Duodenal mucosa (tissue), 2 donors: ENCODE measurements at regions not wholly inside any gene's neighbourhood (a gene's known extent, or its start where the extent isn't known, plus 50 kb on each side); places are given as distances from the start of the nearest gene placed in this dataset.
"Not testable (repeated sequence)": the region's sequence is repeated elsewhere in the genome, so short reads cannot be mapped to it uniquely, and the experiment has no call there.

Experiments
- H3K27ac ChIP-seq: one replicate; pipeline ENCODE4 v1.7.0; 2013; ENCODE audit warnings: low read depth, low read length
- H3K27me3 ChIP-seq, 2 donors: one replicate each; pipeline ENCODE4 v1.7.0; 2013; ENCODE audit warnings: low read length in 2 of 2, control low read depth in 1 of 2; ENCODE audit not compliant: insufficient read depth in 2 of 2, control insufficient read depth in 1 of 2
- H3K36me3 ChIP-seq, 2 donors: one replicate each; pipeline ENCODE4 v1.7.0; 2013; ENCODE audit warnings: low read length in 2 of 2, control low read depth in 1 of 2; ENCODE audit not compliant: insufficient read depth in 2 of 2, control insufficient read depth in 1 of 2
- H3K4me1 ChIP-seq, 2 donors: one replicate each; pipeline ENCODE4 v1.7.0; 2013; ENCODE audit warnings: low read length in 2 of 2, control low read depth in 1 of 2; ENCODE audit not compliant: insufficient read depth in 2 of 2, control insufficient read depth in 1 of 2
- H3K4me3 ChIP-seq, 2 donors: one replicate each; pipeline ENCODE4 v1.7.0; 2013; ENCODE audit warnings: low read length in 2 of 2, low read depth in 1 of 2
- H3K9ac ChIP-seq, 2 donors: one replicate each; pipeline ENCODE4 v1.7.0; 2013; ENCODE audit warnings: low read length in 2 of 2, low read depth in 1 of 2
- H3K9me3 ChIP-seq, 2 donors: one replicate each; pipeline ENCODE4 v1.7.0; 2013; ENCODE audit warnings: low read length in 2 of 2, control low read depth in 1 of 2; ENCODE audit not compliant: control insufficient read depth in 1 of 2

DNA sequence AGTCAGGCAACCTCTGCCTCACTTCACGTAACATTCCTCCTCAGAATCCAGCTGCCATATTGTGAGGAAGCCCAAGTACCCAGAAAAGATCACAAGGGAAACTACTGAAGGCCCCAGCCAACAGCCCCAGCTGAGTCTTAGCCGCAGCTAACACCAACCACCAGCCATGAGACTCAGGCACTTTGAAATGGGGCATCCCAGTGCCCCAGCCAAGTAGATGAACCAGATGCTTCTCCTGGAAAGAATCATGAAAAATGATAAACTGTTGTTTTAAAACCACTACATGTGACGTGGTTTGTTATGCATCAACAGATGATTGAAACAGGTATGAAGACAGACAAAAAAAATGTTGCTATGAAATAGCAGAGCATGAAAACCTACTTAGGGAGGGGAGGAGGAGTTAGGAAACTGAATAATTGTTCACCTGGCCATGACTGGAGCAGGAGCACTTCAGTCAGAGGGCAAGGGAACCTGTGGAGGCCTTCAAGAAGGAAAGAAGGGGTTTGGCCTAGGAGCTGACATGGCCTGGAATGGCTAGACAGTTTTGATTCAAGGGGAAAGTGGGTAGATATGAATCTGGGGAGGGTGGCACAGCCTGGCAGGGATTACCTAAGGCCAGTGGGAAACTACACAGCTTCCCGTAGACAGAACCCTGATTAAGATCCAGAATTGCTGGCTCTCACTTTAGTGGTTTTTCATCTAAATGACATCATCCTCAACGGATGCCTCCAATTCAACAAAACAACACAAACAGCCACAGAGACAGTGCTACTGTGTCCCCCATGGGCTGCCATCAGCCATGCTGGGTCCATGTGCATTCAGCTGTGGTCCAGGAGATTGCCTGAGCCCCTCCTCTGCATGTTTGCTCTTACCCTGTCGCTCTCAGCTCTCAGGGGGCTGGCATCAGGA lies 211.6 kb downstream of the SYK start:
- Histone ChIP-seq H3K9ac (no peak overlapping the region), H3K27me3 (no peaks in the 10 kb centered on the region), H3K4me3 (no peak overlapping the region), H3K36me3 (no peaks in the 10 kb centered on the region), H3K4me1 (no peaks in the 10 kb centered on the region), H3K9me3 (peaks cover 7% of the 10 kb centered on the region in 2 donors), H3K27ac (no peak overlapping the region)

DNA sequence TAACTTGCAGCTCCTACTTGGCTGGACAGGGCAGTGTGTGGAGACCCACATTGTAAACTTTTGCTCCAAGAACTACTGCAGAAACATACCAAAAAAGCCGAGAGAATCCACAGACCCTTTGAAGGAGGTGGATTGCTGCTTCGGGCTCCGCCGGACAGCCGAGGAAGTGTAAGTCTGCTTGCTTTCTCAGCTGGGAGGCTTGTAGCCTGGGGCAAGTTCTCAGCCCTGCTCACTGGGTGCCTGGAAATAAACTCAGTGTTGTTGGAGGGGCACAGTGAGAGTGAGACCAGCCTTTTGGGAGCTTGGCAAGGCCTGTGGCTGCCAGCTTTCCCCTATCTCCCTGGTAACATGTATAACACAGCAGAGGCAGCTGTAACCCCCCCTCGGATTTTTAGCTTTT lies 215.6 kb downstream of the SYK start:
- no peak overlapping the region for H3K27ac ChIP-seq
- H3K4me3 ChIP-seq = no peak overlapping the region
- no peaks in the 10 kb centered on the region for H3K36me3 ChIP-seq
- H3K4me1 ChIP-seq = no peaks in the 10 kb centered on the region
- peaks cover 7% of the 10 kb centered on the region in 2 donors for H3K9me3 ChIP-seq
- H3K27me3 ChIP-seq = no peaks in the 10 kb centered on the region
- H3K9ac ChIP-seq = no peak overlapping the region

DNA sequence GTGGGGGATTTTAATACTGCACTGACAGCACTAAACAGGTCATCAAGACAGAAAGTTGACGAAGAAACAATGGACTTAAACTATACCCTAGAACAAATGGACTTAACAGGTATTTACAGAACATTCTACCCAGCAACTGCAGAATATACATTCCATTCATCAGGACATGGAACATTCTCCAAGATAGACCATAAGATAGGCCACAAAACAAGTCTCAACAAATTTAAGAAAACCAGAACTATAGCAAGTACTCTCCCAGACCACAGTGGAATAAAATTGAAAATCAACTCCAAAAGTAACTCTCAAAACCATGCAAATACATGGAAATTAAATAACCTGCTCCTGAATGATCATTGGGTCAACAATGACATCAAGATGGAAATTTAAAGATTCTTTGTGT lies 218.3 kb downstream of the SYK start:
- not testable (repeated sequence) for H3K36me3 ChIP-seq, H3K9me3 ChIP-seq, H3K9ac ChIP-seq, H3K4me3 ChIP-seq, H3K27ac ChIP-seq, H3K4me1 ChIP-seq, H3K27me3 ChIP-seq

DNA sequence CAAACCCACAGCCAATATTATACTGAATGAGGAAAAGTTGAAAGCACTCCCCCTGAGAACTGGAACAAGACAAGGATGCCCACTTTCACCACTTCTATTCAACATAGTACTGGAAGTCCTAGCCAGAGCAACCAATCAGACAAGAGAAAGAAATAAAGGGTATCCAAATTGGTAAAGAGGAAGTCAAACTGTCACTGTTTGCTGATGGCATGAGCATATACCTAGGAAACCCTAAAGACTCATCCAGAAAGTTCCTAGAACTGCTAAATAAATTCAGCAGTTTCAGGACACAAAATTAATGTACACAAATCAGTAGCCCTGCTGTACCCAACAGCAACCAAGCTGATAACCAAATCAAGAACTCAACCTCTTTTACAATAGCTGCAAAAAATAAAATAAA lies 220.0 kb downstream of the SYK start:
- H3K4me3 ChIP-seq, H3K4me1 ChIP-seq, H3K27ac ChIP-seq, H3K9ac ChIP-seq, H3K9me3 ChIP-seq, H3K27me3 ChIP-seq, H3K36me3 ChIP-seq: not testable (repeated sequence)

DNA sequence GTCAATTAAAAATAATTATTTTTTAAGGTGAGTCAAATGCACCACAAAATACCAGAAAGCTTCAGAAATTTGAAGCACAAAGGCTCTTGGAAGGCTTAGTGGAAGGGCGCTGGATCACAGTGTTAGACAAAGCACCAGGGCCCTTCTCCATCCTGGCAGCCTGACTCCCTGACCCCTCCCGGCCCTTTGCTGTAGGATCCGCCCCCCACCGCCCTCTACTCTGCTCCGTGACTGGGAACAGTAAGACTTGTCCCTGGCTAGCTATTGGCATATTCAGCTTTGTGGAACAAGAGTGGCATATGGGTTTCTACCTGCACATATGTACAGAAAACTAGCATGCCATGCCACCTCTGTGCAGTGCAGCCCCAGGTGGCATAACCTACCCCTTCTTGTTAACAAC lies 222.1 kb downstream of the SYK start:
- Histone ChIP-seq H3K9ac (no peak overlapping the region), H3K36me3 (no peaks in the 10 kb centered on the region), H3K27ac (no peak overlapping the region), H3K4me3 (no peak overlapping the region), H3K27me3 (no peaks in the 10 kb centered on the region), H3K9me3 (no peaks in the 10 kb centered on the region), H3K4me1 (no peaks in the 10 kb centered on the region)

DNA sequence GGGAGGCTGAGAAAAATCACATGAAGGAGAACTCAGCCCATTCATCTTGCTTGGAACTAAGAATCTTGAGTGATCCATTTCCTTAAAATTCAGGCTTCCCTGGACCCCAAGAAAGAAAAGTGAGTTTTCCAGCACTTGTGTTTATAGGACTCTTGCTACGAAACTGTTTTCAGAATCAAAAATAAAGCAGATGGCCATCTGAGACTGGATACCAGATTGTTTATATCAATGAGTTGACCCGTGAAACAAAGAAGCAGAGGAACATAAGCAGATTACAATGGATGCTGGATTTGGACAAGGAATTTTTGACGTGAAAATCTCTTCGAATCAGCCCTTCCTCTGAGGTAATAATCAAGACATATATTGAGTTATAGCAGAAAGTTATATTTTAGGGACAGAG lies 223.2 kb downstream of the SYK start:
- no peaks in the 10 kb centered on the region for H3K9me3 ChIP-seq
- H3K4me3 ChIP-seq = no peak overlapping the region
- no peaks in the 10 kb centered on the region for H3K4me1 ChIP-seq
- H3K9ac ChIP-seq = no peak overlapping the region
- no peaks in the 10 kb centered on the region for H3K27me3 ChIP-seq
- H3K36me3 ChIP-seq = no peaks in the 10 kb centered on the region
- no peak overlapping the region for H3K27ac ChIP-seq

DNA sequence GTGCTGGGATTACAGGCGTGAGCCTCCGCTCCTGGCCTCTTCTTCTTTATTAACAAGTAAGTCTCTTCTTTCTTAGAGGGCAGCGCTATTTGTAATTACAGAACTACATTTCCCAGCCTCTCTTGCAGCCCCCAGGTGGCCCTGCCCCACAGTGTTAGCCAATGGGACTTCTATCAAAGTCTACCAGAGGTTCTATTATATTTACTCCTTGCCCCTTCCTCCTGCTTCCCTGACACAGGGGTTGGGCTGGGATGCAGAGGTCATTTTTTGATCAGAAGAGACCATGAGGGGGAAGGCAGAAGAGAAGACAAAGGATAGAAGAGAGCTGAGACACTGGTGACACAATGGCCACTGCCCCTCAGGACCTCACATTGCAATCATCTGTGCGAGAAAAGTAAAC lies 224.2 kb downstream of the SYK start:
- H3K27ac ChIP-seq = no peak overlapping the region
- H3K36me3 ChIP-seq = no peaks in the 10 kb centered on the region
- no peak overlapping the region for H3K9ac ChIP-seq
- no peaks in the 10 kb centered on the region for H3K9me3 ChIP-seq
- no peaks in the 10 kb centered on the region for H3K4me1 ChIP-seq
- H3K4me3 ChIP-seq = no peak overlapping the region
- no peaks in the 10 kb centered on the region for H3K27me3 ChIP-seq

DNA sequence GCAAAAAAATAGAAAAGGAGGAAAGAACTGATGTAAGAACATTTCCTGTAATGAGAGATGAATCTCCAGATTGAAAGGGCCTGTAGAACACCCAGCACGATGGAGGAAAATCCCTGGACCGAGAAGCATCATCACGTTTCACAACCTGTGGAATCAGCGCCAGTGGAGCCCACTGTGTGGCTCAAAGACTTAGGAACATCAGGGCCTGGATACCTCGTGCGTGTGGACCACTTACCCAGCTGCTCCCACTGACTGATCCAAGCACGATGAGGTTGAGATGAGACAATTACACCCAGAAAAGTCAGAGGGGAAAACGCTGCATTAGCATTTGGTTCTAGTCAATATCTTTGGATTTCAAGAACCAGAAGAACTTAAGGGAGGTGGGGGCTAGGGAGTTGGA lies 224.6 kb downstream of the SYK start:
- H3K9me3 ChIP-seq = no peaks in the 10 kb centered on the region
- H3K4me3 ChIP-seq = no peak overlapping the region
- H3K27ac ChIP-seq = no peak overlapping the region
- no peaks in the 10 kb centered on the region for H3K4me1 ChIP-seq
- no peaks in the 10 kb centered on the region for H3K27me3 ChIP-seq
- no peaks in the 10 kb centered on the region for H3K36me3 ChIP-seq
- H3K9ac ChIP-seq = no peak overlapping the region

DNA sequence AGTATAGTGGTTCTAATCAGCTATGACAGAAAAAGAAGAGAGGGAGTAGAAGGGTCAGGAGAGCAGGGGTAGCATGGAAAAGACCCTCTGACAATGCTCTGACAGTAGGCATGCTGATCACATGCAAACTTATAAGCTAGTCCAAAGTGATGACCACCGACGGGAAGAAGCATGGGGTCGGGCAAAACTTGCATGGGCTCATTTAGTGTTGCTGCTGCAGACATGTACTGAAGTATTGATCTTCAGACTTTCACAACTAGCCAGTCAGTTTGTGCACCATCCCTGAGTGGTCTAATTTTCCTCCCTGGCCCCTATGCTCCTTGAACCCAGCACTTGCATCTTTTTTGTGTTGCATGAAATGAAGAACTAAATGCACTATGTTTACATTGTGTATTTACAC lies 225.4 kb downstream of the SYK start:
- Histone ChIP-seq H3K27ac (no peak overlapping the region), H3K9me3 (no peaks in the 10 kb centered on the region), H3K27me3 (no peaks in the 10 kb centered on the region), H3K9ac (no peak overlapping the region), H3K4me3 (no peak overlapping the region), H3K36me3 (no peaks in the 10 kb centered on the region), H3K4me1 (no peaks in the 10 kb centered on the region)

DNA sequence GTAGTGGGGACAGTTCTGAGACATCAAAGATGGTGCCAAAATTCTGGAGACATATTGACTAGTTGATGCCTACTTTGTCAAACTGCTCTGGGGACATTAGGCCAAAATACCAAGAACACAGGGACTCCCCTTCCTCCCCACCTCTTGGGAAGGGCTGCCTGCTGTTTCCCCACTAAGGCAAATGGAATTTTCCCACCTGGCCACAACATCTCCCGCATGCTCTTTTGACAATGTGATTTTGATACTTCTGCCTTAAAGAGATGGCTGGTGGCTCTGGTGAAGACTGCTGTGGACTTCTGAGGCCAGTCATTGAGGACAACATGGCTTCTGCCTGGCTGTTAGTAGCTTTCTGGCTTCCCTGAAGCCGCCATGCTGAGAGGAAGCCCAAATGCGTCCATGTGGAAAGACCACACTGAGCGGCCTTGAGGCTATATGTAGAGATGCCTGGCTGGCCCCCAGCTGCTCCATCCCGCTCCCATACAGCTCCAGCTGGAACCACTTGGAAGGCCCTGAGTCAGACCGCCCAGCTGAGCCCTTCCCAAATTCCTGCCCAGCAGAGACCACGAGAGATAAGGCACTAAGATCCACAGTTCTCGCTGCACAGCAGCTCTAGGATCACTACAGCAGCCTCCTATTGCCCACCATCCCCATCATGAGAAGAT lies 226.7 kb downstream of the SYK start:
- Histone ChIP-seq H3K9ac (no peak overlapping the region), H3K36me3 (no peaks in the 10 kb centered on the region), H3K4me1 (no peaks in the 10 kb centered on the region), H3K9me3 (no peaks in the 10 kb centered on the region), H3K27me3 (no peaks in the 10 kb centered on the region), H3K4me3 (no peak overlapping the region), H3K27ac (no peak overlapping the region)
